ENCODE measurements at regions not wholly inside any gene's neighbourhood (a gene's known extent, or its start where the extent isn't known, plus 50 kb on each side); places are given as distances from the start of the nearest gene placed in this dataset.
"Not testable (repeated sequence)": the region's sequence is repeated elsewhere in the genome, so short reads cannot be mapped to it uniquely, and the experiment has no call there.

- FAIRE-seq = no peak
- Histone ChIP-seq H3K9me3 (no peaks in the 10 kb centered on the region), H3K27ac (no peak overlapping the region), H3K27me3 (no peaks in the 10 kb centered on the region), H3K4me1 (no peaks in the 10 kb centered on the region), H3K4me3 (no peak overlapping the region), H3K36me3 (no peaks in the 10 kb centered on the region)
- peak in 2 of 6 donors; percentile 8 for DNase-seq
- ATAC-seq = no peak
- intact Hi-C loops (cut with DNase I) = no loop called here
- TF ChIP-seq CTCF (IDR thresholded peaks at IDR 0.05) = no peak
- WGBS, 2 donors = 55 to 68% methylated on average over 18 of the region's 18 CpGs
Observed at GRCh38 chr12:37666069-37666781, 650.3 kb upstream of the ALG10B start.

GRCh38 chr12:37668557-37668956 is 648.0 kb upstream of the ALG10B start:
- H3K27ac ChIP-seq; H3K4me3 ChIP-seq; intact Hi-C loops (cut with DNase I); H3K36me3 ChIP-seq; H3K9me3 ChIP-seq; FAIRE-seq; H3K27me3 ChIP-seq; ATAC-seq; H3K4me1 ChIP-seq; DNase-seq: not testable (repeated sequence)
- 78 to 85% methylated on average over 2 of the region's 2 CpGs for WGBS, 2 donors

- 47 to 56% methylated on average over 6 of the region's 6 CpGs for WGBS, 2 donors
- intact Hi-C loops (cut with DNase I) = no loop called here
- no peaks in the 10 kb centered on the region for H3K4me1 ChIP-seq
- no peak overlapping the region for H3K4me3 ChIP-seq
- DNase-seq (no peak), ATAC-seq (no peak), FAIRE-seq (no peak)
- TF ChIP-seq CTCF (IDR thresholded peaks at IDR 0.05) = no peak
- H3K27me3 ChIP-seq = no peaks in the 10 kb centered on the region
- no peaks in the 10 kb centered on the region for H3K9me3 ChIP-seq
- H3K27ac ChIP-seq = no peak overlapping the region
- H3K36me3 ChIP-seq = no peaks in the 10 kb centered on the region
Observed at GRCh38 chr12:37672655-37673260, 643.8 kb upstream of the ALG10B start.

- FAIRE-seq = no peak
- no peak for ATAC-seq
- H3K4me3 ChIP-seq = no peak overlapping the region
- intact Hi-C loops (cut with DNase I) = no loop called here
- H3K36me3 ChIP-seq = no peaks in the 10 kb centered on the region
- WGBS, 2 donors = 51 to 63% methylated on average over 5 of the region's 5 CpGs
- H3K9me3 ChIP-seq = no peaks in the 10 kb centered on the region
- DNase-seq = no peak
- H3K27me3 ChIP-seq = no peaks in the 10 kb centered on the region
- no peak for TF ChIP-seq CTCF (IDR thresholded peaks at IDR 0.05)
- H3K27ac ChIP-seq = no peak overlapping the region
- H3K4me1 ChIP-seq = no peaks in the 10 kb centered on the region
Observed at GRCh38 chr12:37720846-37721245, 595.7 kb upstream of the ALG10B start.

- DNase-seq = no peak
- no peak for ATAC-seq
- intact Hi-C loops (cut with DNase I) = no loop called here
- H3K9me3 ChIP-seq = no peaks in the 10 kb centered on the region
- H3K36me3 ChIP-seq = no peaks in the 10 kb centered on the region
- no peak overlapping the region for H3K4me3 ChIP-seq
- no peak for TF ChIP-seq CTCF (IDR thresholded peaks at IDR 0.05)
- WGBS, 2 donors = 14 to 31% methylated on average over 2 of the region's 2 CpGs
- no peaks in the 10 kb centered on the region for H3K4me1 ChIP-seq
- H3K27ac ChIP-seq = no peak overlapping the region
- no peak for FAIRE-seq
- H3K27me3 ChIP-seq = no peaks in the 10 kb centered on the region
Observed at GRCh38 chr12:37733856-37734255, 582.7 kb upstream of the ALG10B start.

Data from pancreas (tissue), 10 donors.